ENCODE measurements at regions not wholly inside any gene's neighbourhood (a gene's known extent, or its start where the extent isn't known, plus 50 kb on each side); places are given as distances from the start of the nearest gene placed in this dataset.

DNA sequence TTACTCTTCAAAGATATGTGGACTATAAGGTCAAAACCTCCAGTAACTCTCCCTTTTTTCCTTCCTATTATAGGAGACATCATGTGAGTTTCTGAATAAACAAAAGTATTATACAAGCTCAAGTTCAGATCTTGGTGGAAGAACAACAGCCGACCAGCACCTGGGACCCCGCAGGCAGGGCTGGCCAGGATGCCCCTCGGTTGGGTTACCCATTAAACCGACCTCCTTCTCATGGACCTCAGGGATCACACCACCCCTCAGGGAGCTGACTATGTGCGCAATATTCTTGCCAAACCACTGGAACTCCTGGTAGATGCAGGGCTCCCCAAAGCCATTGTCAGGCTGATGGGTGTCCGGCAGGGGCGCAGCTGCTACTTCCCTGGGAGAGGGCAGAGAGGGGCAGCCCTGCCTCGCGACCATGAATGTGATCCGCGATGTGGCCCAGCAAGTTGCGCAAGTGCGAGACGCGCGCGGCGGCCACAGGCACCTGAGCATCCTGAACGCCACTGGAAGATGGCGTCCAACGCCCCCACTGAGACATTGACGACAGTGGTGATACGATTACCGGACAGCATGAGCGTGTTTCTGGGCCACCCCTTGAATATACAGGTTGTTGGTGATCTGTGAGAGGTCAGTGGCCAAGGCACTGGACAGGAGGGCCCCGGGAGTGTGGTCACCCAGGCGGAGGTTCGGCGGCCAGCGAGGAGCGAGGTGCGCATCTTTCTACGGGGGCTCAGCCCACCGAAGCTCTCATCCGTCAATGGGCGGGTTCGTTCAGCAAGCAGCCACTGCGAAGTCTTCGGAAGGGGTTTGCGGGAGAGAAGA is 161.3 kb downstream of the IPMK start:
- H3K4me3 ChIP-seq (replicated peaks in 1 of 2; ENCODE audit: low read depth in 2 of 2, low read length in 2 of 2): no peak overlapping the region
- DNase-seq (ENCODE audit: low read depth in 2 of 2): no peak
- no peak for TF ChIP-seq CTCF (IDR thresholded peaks at IDR 0.05; ENCODE audit: low read depth, low read length)

DNA sequence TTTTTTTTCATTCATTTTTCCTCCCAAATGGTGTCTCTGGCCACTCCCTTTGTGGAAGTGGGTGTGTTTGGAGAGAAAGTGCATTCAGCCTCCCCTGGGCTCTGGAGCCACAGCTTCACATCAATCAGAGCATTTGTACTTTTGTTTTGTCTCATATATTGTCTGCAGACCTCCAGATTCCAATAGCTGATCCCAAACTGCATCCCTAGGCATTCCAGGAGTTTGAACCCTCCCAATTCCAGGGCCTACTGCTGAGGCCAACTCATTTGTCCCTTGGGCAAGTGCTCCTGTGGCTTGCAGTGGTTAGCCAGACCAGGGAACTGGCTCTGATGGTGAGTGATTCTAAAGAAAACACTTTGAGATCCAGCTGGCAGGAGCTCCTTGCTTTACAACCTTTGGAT is 163.3 kb downstream of the IPMK start:
- DNase-seq (ENCODE audit: low read depth in 2 of 2): peak in 1 of 2 donors; percentile 21

GRCh38 chr10:58102897-58103296 is 164.8 kb downstream of the IPMK start:
- H3K4me3 ChIP-seq (replicated peaks in 1 of 2; ENCODE audit: low read depth in 2 of 2, low read length in 2 of 2): no peak overlapping the region
- no peak for TF ChIP-seq CTCF (IDR thresholded peaks at IDR 0.05; ENCODE audit: low read depth, low read length)
- DNase-seq (ENCODE audit: low read depth in 2 of 2): no peak

More for the DNA sequence above, 163.3 kb downstream of the IPMK start:
- H3K4me3 ChIP-seq (replicated peaks in 1 of 2; ENCODE audit: low read depth in 2 of 2, low read length in 2 of 2): no peak overlapping the region
- no peak for TF ChIP-seq CTCF (IDR thresholded peaks at IDR 0.05; ENCODE audit: low read depth, low read length)

GRCh38 chr10:58101682-58102081 is 166.0 kb downstream of the IPMK start:
- DNase-seq (ENCODE audit: low read depth in 2 of 2): no peak
- no peak overlapping the region for H3K4me3 ChIP-seq (replicated peaks in 1 of 2; ENCODE audit: low read depth in 2 of 2, low read length in 2 of 2)
- TF ChIP-seq CTCF (IDR thresholded peaks at IDR 0.05; ENCODE audit: low read depth, low read length): no peak

- TF ChIP-seq CTCF (IDR thresholded peaks at IDR 0.05; ENCODE audit: low read depth, low read length): no peak
- no peak for DNase-seq (ENCODE audit: low read depth in 2 of 2)
- no peak overlapping the region for H3K4me3 ChIP-seq (replicated peaks in 1 of 2; ENCODE audit: low read depth in 2 of 2, low read length in 2 of 2)
Observed at GRCh38 chr10:58094985-58095718, 172.5 kb downstream of the IPMK start.

DNA sequence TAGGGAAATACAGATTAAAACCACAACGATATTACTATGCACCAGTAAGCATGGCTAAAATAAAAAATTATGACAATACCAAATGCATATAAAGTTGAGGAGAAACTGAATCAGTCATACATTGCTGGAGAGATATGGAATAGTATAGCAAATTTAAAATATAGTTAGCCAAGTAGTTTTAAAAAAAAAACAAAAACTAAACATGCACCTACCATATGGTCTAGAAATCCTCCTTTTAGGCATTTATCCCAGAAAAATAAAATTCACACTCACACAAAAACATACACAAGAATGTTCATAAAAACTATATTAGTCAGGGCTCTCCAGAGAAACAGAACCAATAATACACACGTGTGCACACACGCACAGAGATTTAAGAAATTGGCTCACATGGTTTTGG is 175.8 kb downstream of the IPMK start:
- DNase-seq (ENCODE audit: low read depth in 2 of 2): no peak
- no peak for TF ChIP-seq CTCF (IDR thresholded peaks at IDR 0.05; ENCODE audit: low read depth, low read length)
- no peak overlapping the region for H3K4me3 ChIP-seq (replicated peaks in 1 of 2; ENCODE audit: low read depth in 2 of 2, low read length in 2 of 2)
